ENCODE measurements at regions not wholly inside any gene's neighbourhood (a gene's known extent, or its start where the extent isn't known, plus 50 kb on each side); places are given as distances from the start of the nearest gene placed in this dataset.

GRCh38 chr5:74304536-74304935 lies 336.0 kb downstream of the ENC1 start:
- TF ChIP-seq CTCF (IDR thresholded peaks at IDR 0.05; ENCODE audit: low read depth, low read length) = no peak
- no peak overlapping the region for H3K4me3 ChIP-seq (ENCODE audit: low read depth, low read length)
- in situ Hi-C loops (cut with HindIII; ENCODE audit: low sequenced_read_pairs) = no loop called here
- DNase-seq (ENCODE audit: low read depth, low spot score) = no peak

- no peak for DNase-seq (ENCODE audit: low read depth, low spot score)
- TF ChIP-seq CTCF (IDR thresholded peaks at IDR 0.05; ENCODE audit: low read depth, low read length) = no peak
- H3K4me3 ChIP-seq (ENCODE audit: low read depth, low read length) = no peak overlapping the region
- in situ Hi-C loops (cut with HindIII; ENCODE audit: low sequenced_read_pairs) = no loop called here
These were observed 336.9 kb downstream of the ENC1 start for GRCh38 chr5:74303578-74303977.

- in situ Hi-C loops (cut with HindIII; ENCODE audit: low sequenced_read_pairs) = no loop called here
These were observed 339.0 kb downstream of the ENC1 start for GRCh38 chr5:74301576-74301975.

GRCh38 chr5:74300808-74301389 lies 339.6 kb downstream of the ENC1 start:
- no peak for TF ChIP-seq CTCF (IDR thresholded peaks at IDR 0.05; ENCODE audit: low read depth, low read length)

More at GRCh38 chr5:74301576-74301975, 339.0 kb downstream of the ENC1 start:
- H3K4me3 ChIP-seq (ENCODE audit: low read depth, low read length) = no peak overlapping the region
- no peak for DNase-seq (ENCODE audit: low read depth, low spot score)
- TF ChIP-seq CTCF (IDR thresholded peaks at IDR 0.05; ENCODE audit: low read depth, low read length) = no peak

GRCh38 chr5:74299833-74300232 lies 340.7 kb downstream of the ENC1 start:
- no peak for TF ChIP-seq CTCF (IDR thresholded peaks at IDR 0.05; ENCODE audit: low read depth, low read length)
- DNase-seq (ENCODE audit: low read depth, low spot score) = no peak
- in situ Hi-C loops (cut with HindIII; ENCODE audit: low sequenced_read_pairs) = no loop called here
- H3K4me3 ChIP-seq (ENCODE audit: low read depth, low read length) = no peak overlapping the region

More at GRCh38 chr5:74300808-74301389, 339.6 kb downstream of the ENC1 start:
- DNase-seq (ENCODE audit: low read depth, low spot score) = no peak
- no peak overlapping the region for H3K4me3 ChIP-seq (ENCODE audit: low read depth, low read length)
- in situ Hi-C loops (cut with HindIII; ENCODE audit: low sequenced_read_pairs) = no loop called here

- in situ Hi-C loops (cut with HindIII; ENCODE audit: low sequenced_read_pairs) = no loop called here
- peak; percentile 65 for DNase-seq (ENCODE audit: low read depth, low spot score)
- H3K4me3 ChIP-seq (ENCODE audit: low read depth, low read length) = no peak overlapping the region
- TF ChIP-seq CTCF (IDR thresholded peaks at IDR 0.05; ENCODE audit: low read depth, low read length) = no peak
These were observed 343.7 kb downstream of the ENC1 start for GRCh38 chr5:74296685-74297408.

Measured in astrocyte of the spinal cord (primary cell).